HG02588 (cell line): ENCODE measurements at regions not wholly inside any gene's neighbourhood (a gene's known extent, or its start where the extent isn't known, plus 50 kb on each side); places are given as distances from the start of the nearest gene placed in this dataset.

ENCODE experiments used
- ATAC-seq: cut with Tn5 transposase; IDR thresholded peaks from one replicate; pipeline ENCODE4 v1.9.1; 2021; ENCODE audit warnings: mild to moderate bottlenecking, moderate library complexity; ENCODE audit not compliant: unreplicated experiment

DNA sequence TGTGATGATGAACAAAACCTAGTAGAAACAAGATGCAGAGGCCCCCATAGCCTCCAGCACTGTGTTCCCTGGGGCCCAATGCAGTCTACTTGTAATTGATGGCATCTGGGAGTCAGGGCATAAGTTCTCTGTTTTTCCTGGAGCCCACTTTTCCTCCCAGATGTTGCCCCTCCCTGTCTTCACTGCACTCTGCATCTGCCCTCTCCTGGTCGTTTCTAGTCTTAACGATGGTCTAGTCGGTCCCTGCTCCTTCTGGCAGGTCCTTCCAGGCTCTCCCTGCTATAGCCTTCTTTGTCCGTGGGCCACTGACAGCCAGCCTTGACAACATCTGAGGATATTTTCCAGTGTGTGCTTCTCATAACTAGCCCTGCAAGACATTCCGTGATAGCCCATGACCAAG, 208.3 kb downstream of the GXYLT1 start:
- ATAC-seq = no peak

DNA sequence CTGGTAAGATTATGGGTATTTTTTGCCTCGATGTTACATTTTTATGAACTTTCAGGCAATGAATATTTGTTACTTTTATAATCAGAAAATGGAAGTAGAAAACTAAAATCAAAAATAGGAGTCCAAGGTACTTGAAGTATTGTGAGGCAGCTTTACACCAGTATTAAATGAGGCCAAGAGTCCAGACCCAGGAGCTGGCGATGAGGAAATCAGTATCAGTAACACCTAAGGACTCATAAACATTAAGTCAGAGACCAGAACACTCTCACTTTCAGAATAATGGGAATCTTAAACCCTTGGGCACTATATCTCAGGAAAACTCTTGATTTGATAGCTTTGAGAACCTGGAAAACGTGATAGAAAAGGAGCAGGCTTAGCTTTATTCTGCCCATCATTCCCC, 208.8 kb downstream of the GXYLT1 start:
- ATAC-seq = no peak

DNA sequence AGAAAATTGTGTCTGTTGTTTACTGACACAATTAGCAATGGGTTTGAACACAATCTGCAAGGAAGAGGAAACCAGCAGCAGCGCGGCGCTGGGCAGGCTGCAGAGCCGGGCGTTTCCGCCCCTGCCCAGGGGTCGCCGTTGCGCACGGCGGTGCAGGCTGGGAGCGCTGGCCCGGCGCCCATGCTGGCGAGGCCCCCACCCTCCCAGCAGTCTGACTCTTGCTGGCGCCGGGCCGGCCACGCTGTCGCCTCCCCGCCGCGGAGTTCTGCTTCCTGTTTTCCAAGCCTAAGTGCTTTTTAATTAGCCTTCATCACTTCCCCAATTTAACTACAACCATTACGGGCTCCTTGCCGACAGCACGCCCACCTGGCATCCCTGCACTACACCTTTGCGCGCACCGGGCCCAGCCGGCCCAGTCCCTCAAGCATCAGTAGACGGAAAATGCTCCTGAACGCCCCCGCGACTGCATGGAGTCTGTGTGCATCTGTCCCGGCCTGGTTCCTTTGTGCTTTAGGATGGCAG, 212.1 kb downstream of the GXYLT1 start:
- ATAC-seq = peak; percentile 59

DNA sequence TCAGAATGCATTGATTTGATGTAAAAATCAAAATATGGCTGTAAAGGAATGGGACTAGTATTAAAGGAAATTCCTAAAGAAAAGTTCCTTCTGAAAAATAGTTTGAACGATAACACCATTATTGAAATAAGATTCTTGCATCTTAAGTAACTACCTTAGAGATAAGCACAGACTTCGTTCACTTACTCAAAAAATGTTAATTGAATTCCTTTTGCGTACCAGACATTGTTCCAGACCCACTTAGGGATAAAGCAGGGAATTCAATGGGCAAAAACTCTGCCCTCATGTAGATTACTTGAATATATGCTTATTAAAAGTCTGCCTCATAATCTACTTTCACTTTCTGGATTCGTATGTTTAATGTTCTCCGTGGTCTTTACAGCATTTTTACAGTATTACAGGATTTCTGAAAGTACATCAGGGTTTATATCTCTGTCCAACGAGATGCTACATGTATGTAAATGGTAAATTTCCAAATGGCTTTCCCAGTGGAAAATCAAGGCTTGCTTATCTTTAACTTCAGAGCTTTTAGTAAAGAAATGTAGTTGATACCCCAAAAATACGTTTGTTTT, 213.7 kb downstream of the GXYLT1 start:
- ATAC-seq = no peak

DNA sequence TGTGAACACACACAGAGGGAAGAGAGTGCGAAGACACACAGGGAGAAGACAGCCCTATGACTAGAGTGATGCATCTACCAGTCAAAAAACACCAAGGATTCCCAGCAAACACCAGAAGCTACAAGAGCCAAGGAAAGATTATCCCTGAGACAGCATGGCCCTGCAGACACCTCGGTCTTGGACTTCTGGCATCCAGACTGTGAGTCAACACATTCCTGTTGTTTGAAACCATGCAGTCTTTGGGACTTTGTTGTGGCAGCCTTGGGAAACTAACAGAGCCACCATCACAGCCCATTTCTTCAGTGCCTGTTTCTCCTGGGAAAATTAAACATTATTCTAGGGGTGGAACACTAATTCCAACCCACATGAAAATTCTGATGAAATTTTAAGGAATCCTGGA, 220.6 kb downstream of the GXYLT1 start:
- ATAC-seq = no peak

DNA sequence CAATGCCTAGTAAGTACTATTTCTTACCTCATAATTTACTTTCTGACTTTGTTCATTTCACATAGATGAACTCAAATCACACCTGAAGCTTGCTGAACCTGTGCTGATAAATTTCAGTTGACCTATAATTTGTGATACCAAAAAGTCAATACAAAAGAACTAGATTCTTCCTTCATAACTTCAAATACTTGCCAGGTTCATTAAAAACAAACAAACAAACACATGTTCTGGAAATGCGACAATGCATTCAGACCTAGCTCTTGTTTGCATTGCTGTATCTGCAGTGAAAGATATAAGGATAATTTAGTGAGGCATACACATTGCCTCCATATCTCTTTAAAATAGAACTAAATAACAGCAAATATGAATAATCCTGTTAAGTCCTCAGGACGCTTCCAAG, 221.3 kb downstream of the GXYLT1 start:
- no peak for ATAC-seq

DNA sequence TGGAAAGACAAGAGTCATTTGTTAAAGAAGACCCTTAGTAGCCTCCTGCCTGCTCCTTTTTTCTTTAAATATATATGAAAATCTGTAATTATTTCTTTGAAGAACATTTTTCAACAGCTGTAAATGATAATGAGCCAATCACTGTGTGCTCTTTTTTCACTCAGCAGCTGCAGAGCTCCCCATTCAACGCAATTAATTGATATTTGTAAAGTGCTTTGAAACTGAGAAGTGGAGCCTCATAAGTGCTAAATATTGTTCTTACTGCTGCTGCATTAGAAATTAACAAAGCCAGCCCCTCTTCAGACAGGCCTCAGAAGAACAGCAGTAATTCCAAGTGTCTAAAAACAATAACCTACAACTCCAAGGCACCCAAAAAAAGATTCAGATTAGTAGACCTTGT, 224.3 kb downstream of the GXYLT1 start:
- ATAC-seq = no peak

DNA sequence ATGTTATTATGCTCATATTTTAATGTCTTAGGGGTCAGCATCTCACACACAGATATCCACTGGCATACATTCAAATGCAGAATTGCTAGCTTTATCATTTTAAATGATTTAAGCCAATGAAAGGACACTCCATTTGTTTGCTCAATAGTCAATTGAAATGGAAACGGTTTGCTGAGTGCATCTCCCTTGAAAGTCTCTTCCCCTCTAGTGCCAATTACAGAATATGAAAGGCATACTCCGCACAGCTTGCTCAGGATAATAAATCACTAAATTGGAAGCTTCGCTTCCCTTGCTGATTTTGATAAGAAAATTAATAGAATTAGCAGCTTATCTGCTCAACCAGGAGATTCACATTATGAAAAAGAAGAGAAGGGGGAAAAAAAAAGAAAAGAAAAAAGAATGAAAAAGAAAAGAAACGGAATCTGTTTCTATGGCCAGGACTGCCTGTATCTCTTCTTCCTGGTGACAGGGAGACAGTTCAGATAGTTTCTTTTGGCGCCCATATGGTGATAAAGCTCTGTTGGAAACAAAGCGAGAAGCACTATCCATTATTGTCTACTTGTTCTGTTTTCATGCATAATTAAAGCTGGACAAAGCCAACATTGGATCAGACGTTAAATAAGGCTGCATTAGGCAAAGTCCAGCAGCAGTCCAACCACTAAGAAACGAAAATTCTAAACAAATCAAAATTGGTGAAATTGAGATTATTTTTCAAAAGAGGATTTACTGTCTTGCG, 225.0 kb downstream of the GXYLT1 start:
- no peak for ATAC-seq

DNA sequence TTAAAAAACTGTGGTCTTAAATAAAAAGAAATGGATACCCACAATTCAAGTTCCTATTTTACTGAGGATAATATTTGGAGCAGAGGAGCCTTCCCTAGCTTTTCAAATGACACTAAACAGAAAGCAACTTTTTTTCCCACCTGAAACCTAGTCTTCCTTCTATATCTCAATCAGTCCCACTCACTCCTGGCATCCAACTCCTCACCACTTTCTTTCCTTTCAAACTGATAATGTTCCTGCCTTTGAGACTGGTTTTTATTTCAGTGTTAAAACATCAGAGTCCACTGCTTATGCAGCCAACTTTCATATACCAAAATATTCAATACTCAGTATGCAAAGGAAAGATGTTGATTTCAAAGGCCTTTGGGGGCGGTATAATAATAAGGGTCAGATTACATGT, 225.6 kb downstream of the GXYLT1 start:
- ATAC-seq = no peak

DNA sequence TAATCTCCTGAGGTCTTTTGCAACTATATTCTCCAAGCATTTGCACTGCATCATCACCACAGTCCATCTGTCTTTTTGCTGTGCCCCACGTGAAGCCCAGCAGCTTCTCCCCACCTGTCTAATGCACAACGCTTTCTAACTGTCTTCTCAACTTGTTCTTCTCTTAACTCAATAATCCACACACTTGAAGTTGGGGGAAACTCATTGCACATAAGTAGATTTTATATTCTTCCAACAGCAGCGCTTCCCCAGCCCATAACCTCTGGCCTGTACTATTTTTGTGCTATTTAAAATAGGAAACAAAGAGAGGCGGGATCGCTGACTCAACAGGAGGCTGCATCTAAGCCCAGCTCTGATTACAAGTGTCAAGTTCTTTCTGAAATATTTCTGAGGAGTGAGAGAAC, 226.7 kb downstream of the GXYLT1 start:
- no peak for ATAC-seq

DNA sequence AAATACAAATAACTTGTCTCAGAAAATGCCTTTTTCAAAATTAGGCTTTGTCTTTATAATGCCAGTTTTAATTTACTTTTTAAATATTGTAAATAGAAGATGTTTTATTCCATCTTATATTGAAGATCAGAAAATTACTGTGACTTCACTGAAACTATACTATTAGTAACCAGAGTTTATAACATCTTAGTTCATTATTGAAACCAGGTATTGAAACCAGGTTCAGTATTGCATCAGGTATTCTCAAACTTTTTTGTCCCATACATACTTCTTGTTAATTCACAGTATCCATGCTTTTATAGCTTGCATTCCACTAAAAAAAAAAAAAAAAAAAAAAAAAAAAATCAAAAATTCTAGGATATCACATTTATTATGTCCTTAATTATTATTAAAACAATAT, 227.5 kb downstream of the GXYLT1 start:
- ATAC-seq = no peak

DNA sequence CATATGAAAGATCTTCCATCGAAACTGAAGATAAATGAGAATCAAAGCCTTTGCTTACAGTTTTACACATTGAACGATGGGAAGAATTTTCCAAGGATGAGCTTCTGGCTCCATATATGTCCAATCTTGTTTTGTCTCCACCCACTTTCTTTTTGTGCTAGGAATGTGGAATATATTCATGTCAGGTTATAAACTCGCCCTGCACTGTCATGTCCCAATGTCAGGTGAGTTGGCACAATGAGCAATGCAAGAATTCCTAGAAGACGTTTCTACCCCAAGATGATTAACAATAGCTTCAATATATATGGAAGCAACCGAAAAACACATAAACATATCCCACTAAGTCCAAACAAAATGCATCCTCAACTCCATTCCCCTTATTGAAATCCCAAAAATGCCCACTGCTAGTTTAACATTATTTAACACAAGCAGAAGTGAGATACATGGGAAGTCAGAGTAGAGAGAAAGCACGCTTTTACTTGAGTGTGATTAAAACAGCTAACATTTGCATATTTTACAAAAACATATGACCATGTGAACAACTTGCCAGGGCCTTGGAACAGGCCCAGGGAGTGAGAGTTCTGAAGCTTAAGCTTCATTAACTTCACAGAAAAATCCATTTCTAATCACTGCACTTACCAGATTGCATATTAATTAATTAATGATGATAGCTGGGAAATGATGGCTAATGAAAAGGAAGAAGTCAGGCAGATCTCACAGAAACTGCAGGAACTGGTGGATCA, 233.9 kb downstream of the GXYLT1 start:
- ATAC-seq = no peak

DNA sequence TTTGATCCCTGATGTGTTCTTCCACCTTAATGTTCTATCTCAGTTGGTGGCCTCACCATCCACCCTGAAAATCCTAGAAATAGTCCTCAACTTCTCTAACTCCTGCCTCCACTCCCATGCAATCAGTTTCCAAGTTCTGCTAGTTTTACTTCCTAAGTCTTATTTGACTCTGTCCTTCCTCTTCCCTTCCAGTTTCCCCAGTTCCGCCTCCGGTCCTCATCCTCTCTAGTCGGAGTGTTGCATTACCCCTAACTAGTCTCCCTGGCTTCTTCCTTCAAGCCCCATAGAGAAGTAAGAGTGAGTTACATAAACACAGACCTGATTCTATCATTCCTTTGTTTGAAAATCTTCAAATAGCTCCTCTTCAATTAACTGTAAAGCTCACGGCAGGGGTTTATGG, 236.5 kb downstream of the GXYLT1 start:
- ATAC-seq = no peak

DNA sequence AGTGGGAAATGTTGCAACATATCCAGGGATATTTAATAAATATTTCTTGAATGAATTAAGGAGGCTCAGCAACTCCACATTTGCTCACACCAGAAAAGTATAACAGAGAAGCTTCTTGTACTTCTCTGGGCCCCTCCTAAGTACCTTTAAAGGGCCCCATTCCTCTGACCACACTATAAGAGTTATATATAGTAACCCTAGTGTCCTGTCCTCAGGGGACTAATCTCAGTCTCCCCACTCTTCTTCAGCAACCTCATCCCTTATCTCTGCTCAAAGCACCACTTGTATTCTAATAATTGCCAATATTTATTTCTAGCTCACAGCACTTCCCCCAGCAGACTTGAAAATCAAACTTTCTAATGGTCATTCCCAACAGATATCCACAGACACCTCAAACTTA, 237.1 kb downstream of the GXYLT1 start:
- no peak for ATAC-seq

DNA sequence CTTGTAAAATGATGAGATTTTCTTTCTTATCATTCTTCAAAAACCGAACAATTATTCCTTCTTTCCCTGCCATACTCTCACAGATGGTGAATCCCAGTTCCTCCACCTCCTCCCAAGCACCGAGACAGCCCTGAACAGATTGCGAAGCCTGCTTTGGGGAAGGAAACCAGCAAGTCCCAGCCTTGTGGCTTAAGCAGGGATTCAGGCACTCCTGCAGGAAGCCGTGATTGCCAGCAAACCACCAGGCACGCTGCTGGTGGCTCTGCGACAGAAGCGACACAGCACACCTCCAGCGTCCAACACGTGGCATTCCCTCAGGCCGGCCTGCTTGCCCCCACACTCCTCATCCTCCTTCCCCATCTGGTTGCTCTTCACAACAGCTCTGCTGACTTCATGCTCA, 237.7 kb downstream of the GXYLT1 start:
- no peak for ATAC-seq

DNA sequence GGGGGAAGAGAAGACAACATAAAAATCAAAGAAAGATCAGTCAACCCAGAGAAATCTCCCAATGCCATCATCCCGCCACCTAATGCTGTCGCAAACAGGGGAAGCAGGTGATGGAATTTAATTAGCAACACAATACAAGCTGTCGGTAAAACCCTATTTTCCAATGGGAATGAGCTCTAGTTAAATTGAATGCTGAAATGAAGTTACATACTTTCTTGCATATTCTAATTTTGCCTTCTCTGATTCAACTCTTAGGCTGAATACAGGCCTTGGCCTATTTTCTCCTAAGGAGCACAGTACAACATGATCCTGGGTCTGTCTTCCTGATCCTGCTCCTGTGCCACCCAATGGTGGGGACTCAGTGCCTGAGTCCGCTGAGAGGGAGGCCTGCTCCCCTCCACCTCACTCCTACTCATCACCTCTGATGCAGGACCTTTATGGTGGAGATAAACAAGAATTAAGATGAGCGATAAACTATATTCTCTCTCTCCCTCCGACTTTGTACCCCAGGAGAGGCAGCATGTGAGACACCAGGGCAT, 238.8 kb downstream of the GXYLT1 start:
- ATAC-seq = no peak

DNA sequence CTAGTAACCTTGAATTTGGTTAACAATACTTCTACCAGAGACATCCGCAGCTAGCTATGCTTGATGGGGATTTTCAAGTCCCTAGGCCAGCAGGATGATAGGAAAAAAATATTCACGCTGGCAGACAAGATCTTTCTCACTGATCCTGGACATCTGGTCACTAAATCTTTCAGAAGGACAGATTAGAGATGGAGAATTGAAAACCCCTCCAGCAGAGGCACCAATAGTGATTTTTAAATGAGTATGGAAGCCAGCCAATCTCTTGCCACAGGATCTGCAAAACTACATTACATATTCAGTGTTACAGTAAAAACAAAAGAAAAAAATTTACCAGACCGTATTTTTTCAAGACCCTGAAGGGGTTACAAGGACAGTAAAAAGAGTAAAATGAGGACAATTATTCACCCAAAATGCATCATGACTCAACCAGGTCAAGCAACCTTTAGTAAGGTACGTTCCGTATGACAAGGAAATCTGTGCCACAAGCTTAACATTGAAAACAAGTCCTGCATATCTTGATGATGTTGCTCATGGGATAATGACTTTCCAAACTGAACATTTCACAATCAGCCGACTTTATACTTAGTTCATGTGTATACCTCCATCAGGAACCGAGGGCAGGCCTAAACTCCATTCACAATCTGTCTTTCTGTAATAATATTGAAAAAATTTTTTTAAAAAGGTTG, 239.5 kb downstream of the GXYLT1 start:
- ATAC-seq = no peak

DNA sequence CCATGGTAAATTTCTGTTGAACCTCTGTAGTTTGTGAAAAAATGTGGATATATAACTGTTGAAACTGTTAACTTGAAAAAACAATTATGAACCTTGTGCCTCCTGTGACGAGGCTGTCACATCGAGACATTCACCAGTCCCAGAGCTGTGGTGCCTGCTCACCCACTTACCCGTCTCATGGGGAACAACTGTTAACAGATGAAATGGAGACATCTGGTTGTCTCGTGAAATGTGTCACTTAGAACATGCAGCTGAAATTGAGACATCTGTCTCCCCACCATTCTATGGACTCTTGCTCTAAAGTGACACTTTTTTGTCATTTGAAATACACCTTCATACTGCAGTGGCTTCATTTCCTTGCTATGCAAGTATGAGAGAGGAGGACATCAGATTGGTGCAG, 240.6 kb downstream of the GXYLT1 start:
- no peak for ATAC-seq

DNA sequence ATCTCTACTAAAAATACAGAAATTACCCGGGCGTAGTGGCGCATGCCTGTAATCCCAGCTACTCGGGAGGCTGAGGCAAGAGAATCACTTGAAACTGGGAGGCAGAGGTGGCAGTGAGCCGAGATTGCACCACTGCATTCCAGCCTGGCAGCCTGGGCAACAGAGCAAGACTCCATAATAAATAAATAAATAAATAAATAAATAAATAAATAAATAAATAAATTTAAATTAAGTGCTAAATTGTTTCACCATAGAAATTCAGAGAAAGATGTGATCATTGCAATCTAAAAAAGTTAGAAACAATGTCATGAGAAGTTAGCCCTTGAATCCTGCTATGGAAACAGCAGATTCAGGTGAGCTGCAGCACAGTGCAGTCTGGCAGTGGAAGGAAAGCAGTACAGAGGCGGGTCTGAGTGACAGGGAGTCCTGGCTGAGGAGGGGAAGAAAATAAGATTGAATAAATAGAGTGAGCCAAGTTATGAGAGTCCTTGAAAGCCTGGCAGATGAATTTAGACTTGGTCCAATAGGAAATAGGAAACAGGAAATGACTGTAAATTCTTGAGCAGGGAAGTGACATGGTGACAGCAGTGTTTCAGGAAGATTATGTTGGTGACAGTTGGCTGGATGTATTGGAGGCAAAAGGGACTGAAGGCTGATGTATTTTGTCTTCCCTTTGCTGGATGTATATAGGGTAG, 241.5 kb downstream of the GXYLT1 start:
- ATAC-seq = no peak

DNA sequence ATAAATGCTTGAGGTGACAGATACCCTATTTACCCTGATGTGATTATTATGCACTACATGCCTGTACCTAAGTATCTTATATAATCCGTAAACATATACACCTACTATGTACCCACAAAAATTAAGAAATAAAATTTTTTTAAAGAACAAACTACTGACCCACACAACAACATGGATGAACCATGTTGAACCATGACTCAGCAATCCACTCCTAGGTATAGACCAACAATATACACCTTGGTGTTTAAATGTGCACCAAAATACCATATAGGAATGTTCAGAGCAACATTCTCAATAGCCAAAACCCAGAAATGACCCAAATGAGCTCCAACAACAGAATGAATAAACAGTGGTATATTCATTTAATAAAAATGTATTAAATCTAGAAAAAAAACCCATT, 245.1 kb downstream of the GXYLT1 start:
- no peak for ATAC-seq

DNA sequence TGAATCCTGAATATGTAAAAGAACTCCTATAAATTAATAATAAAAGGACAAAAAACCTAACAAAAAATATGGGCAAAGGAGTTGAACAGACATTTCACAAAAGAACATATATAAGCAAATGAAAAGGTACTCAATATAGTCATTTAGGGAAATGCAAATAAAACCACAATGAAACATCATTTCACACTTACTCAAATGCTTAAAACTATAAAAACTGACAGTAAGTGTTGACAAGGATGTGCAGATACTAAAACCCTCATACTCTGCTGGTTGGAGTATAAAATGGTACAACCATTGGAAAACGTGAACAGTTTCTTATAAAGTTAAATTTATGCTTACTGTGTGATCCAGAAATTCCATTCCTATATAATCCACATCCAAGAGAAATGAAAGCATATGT, 247.1 kb downstream of the GXYLT1 start:
- ATAC-seq = no peak
